SK-N-SH (cell line): ENCODE measurements at regions not wholly inside any gene's neighbourhood (a gene's known extent, or its start where the extent isn't known, plus 50 kb on each side); places are given as distances from the start of the nearest gene placed in this dataset.

Experiments used
- CTCF ChIA-PET: fragments of 300-600, 350-600 bp; formaldehyde crosslinking; extraction: SDS; loops from one replicate; lab custom pipeline; 2021; lab: Yijun Ruan, JAX
- POLR2A ChIA-PET: fragments of 350-600 bp; sonication (Branson Sonifier 250); formaldehyde crosslinking; extraction: SDS; loops from one replicate; lab custom pipeline; 2020; ENCODE audit warnings: antibody characterized with exemption, inconsistent platforms; lab: Yijun Ruan, JAX
- DNase-seq: peaks from one replicate; pipeline ENCODE4 v3.0.0; 2012
- H2AFZ ChIP-seq: fragments of 200-600 bp; sonication (generic); 2 replicates; pipeline ENCODE4 v1.8.1; 2016; ENCODE audit warnings: antibody characterized with exemption, mild to moderate bottlenecking, low read depth
- H3F3A ChIP-seq: fragments of 200-600 bp; sonication (generic); replicated peaks from 2 replicates; pipeline ENCODE3; 2016; ENCODE audit warnings: antibody characterized with exemption, mild to moderate bottlenecking; ENCODE audit not compliant: insufficient read depth
- H3K27ac ChIP-seq, 2 experiments: fragments of 200-500 bp in 1 of 2; fragments of 200-600 bp in 1 of 2; sonication (Bioruptor generic) in 1 of 2; sonication (generic), shearing (Covaris generic) in 1 of 2; 2 replicates each; pipeline versions ENCODE4 v1.5.1 to v1.6.1; 2014 to 2016; ENCODE audit warnings: low read depth in 2 of 2, inconsistent platforms in 1 of 2, low read length in 1 of 2, mild to moderate bottlenecking in 1 of 2, mixed read lengths in 1 of 2
- H3K27me3 ChIP-seq: fragments of 200-600 bp; sonication (generic), shearing (Covaris generic); 2 replicates; pipeline ENCODE4 v1.6.1; 2016; ENCODE audit warnings: mixed run types; ENCODE audit not compliant: insufficient read depth
- H3K36me3 ChIP-seq, 2 experiments: fragments of 200-500 bp in 1 of 2; fragments of 200-600 bp in 1 of 2; sonication (Bioruptor generic) in 1 of 2; sonication (generic) in 1 of 2; replicated peaks in 1 of 2; 2 replicates each; pipeline versions ENCODE3 to v1.5.1; 2014 to 2016; ENCODE audit warnings: low read length in 1 of 2, mild to moderate bottlenecking in 1 of 2; ENCODE audit not compliant: insufficient read depth in 2 of 2, control insufficient read depth in 1 of 2
- H3K4me1 ChIP-seq, 2 experiments: fragments of 200-500 bp in 1 of 2; fragments of 200-600 bp in 1 of 2; sonication (Bioruptor generic) in 1 of 2; sonication (generic), shearing (Covaris generic) in 1 of 2; 2 replicates each; pipeline versions ENCODE4 v1.5.1 to v1.6.1; 2014 to 2016; ENCODE audit warnings: low read depth in 1 of 2, low read length in 1 of 2, mixed run types in 1 of 2; ENCODE audit not compliant: insufficient read depth in 2 of 2, control insufficient read depth in 1 of 2
- H3K4me2 ChIP-seq: fragments of 200-600 bp; sonication (generic), shearing (Covaris generic); 2 replicates; pipeline ENCODE4 v1.6.1; 2017; ENCODE audit warnings: mixed run types
- H3K4me3 ChIP-seq, 2 experiments: fragments of 200-500 bp in 1 of 2; fragments of 200-600 bp in 1 of 2; sonication (Bioruptor generic) in 1 of 2; sonication (generic), shearing (Covaris generic) in 1 of 2; 2 replicates each; pipeline versions ENCODE4 v1.5.1 to v1.8.1; 2014 to 2016; ENCODE audit warnings: low read depth in 2 of 2, inconsistent platforms in 1 of 2, low read length in 1 of 2, mild to moderate bottlenecking in 1 of 2, mixed read lengths in 1 of 2, moderate library complexity in 1 of 2
- H3K79me2 ChIP-seq: fragments of 200-600 bp; sonication (generic); 2 replicates; pipeline ENCODE4 v1.8.1; 2017; ENCODE audit warnings: mild to moderate bottlenecking; ENCODE audit not compliant: insufficient read depth
- H3K9ac ChIP-seq: fragments of 200-600 bp; sonication (generic); 2 replicates; pipeline ENCODE4 v1.6.1; 2017; ENCODE audit warnings: mixed run types
- H3K9me2 ChIP-seq: fragments of 200-600 bp; sonication (generic); 2 replicates; pipeline ENCODE4 v1.6.1; 2017; ENCODE audit warnings: mixed run types
- H3K9me3 ChIP-seq: fragments of 200-600 bp; sonication (generic); 2 replicates; pipeline ENCODE4 v1.6.1; 2017; ENCODE audit warnings: mixed run types, mild to moderate bottlenecking, moderate library complexity
- H4K20me1 ChIP-seq: fragments of 200-600 bp; sonication (generic); 2 replicates; pipeline ENCODE4 v1.6.1; 2017; ENCODE audit warnings: mild to moderate bottlenecking, mixed run types; ENCODE audit not compliant: insufficient read depth
- CHD2 ChIP-seq: fragments of 150-350 bp; IDR thresholded peaks from 2 replicates; pipeline ENCODE4 v1.6.1; 2018; ENCODE audit warnings: low read length; ENCODE audit not compliant: partially characterized antibody
- EP300 ChIP-seq, 2 experiments: IDR thresholded peaks; 2 replicates each; pipeline versions ENCODE4 v1.4.0 to v1.6.1; 2012; ENCODE audit warnings: borderline replicate concordance in 1 of 2, low read depth in 1 of 2, low read length in 1 of 2
- FOSL2 ChIP-seq: IDR thresholded peaks from 2 replicates; pipeline ENCODE4 v1.4.0; 2012; ENCODE audit warnings: low read depth, mild to moderate bottlenecking, moderate library complexity, borderline replicate concordance
- FOXM1 ChIP-seq: IDR thresholded peaks from 2 replicates; pipeline ENCODE4 v1.4.0; 2012; ENCODE audit warnings: low read depth, mild to moderate bottlenecking
- GABPA ChIP-seq: IDR thresholded peaks from 2 replicates; pipeline ENCODE4 v1.4.0; 2012; ENCODE audit warnings: low read depth, mild to moderate bottlenecking
- MEF2A ChIP-seq: IDR thresholded peaks from 2 replicates; pipeline ENCODE4 v1.4.0; 2012; ENCODE audit warnings: low read depth, borderline replicate concordance
- RAD21 ChIP-seq: IDR thresholded peaks from 2 replicates; pipeline ENCODE4 v1.6.1; 2012; ENCODE audit warnings: mild to moderate bottlenecking, low read length
- RFX5 ChIP-seq: IDR thresholded peaks from 2 replicates; pipeline ENCODE4 v1.6.1; 2012; ENCODE audit warnings: mild to moderate bottlenecking, improper control_type of control experiment, low read length
- RXRA ChIP-seq: IDR thresholded peaks from 2 replicates; pipeline ENCODE4 v1.4.0; 2012; ENCODE audit warnings: low read depth, mild to moderate bottlenecking, borderline replicate concordance
- SIN3A ChIP-seq: IDR thresholded peaks from 2 replicates; pipeline ENCODE4 v1.6.1; 2012; ENCODE audit warnings: low read depth, mild to moderate bottlenecking, low read length, moderate library complexity, borderline replicate concordance
- SMC3 ChIP-seq: IDR thresholded peaks from 2 replicates; pipeline ENCODE4 v1.6.1; 2012; ENCODE audit warnings: low read depth, low read length, improper control_type of control experiment
- TCF12 ChIP-seq: IDR thresholded peaks from 2 replicates; pipeline ENCODE4 v1.4.0; 2012
- TEAD4 ChIP-seq: IDR thresholded peaks from 2 replicates; pipeline ENCODE4 v1.4.0; 2012; ENCODE audit warnings: mild to moderate bottlenecking, borderline replicate concordance; ENCODE audit not compliant: insufficient read depth
- YY1 ChIP-seq: IDR thresholded peaks from 2 replicates; pipeline ENCODE4 v1.4.0; 2012; ENCODE audit warnings: low read depth, mild to moderate bottlenecking
- WGBS: methylation state at CpG from one replicate; pipeline ENCODE4 v1.1.6; 2017; ENCODE audit warnings: low lambda C conversion rate; 5-methylcytosine and 5-hydroxymethylcytosine counted together
- TF ChIP-seq, protein P1 (sequence below): IDR thresholded peaks from 2 replicates; pipeline ENCODE4; 2012

DNA sequence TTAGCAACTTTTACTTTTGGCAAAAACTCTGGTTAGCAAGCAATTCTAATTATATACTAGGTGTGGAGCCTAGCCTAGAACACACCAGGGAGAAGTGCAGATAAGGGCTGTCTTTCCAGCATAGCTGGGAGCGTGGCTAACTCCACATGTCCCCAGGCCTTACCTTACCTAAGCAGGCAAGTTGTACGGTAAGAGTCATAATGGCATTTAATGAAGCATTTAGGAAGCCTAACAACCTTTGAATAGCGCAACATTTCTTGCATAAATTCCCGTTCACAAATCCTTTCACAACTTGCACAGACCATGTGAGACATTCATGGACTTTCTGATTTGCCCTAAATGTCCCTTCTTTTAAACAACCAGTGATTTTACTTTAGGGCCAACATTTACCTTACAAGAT is 917.4 kb upstream of the ACO1 start (continued):
- TF ChIP-seq TCF12: no peak

DNA sequence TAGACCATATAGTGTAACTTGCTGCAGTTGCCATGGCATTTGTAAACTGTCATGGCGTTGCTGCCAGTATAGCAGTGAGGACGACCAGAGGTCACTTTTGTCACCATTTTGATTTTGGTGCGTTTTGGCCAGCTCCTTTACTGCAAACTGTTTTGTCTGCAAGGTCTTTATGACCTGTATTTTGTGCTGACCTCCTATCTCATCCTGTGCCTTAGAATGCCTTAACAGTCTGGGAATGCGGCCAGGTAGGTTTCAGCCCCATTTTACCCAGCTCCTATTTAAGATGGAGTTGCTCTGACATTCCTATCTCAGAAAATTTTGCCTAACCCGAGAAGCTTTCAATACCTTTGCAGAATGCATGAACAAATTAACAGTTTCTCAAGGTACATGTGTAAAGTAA is 914.4 kb upstream of the ACO1 start:
- ChIA-PET CTCF (no interaction called here), POLR2A (no interaction called here)
- WGBS: 42% methylated on average over 5 of the region's 5 CpGs
- H3K79me2 ChIP-seq: no peaks in the 10 kb centered on the region
- H3F3A ChIP-seq: no peaks in the 10 kb centered on the region
- no peaks in the 10 kb centered on the region for H4K20me1 ChIP-seq
- TF ChIP-seq RXRA (no peak), SIN3A (no peak), RAD21 (no peak), FOSL2 (no peak), EP300 (IDR thresholded peaks at IDR 0.05; ENCODE audit: borderline replicate concordance in 1 of 2, low read depth in 1 of 2, low read length in 1 of 2) (no peak), SMC3 (no peak), RFX5 (no peak), TCF12 (no peak), CHD2 (no peak), GABPA (no peak), FOXM1 (no peak), MEF2A (no peak), YY1 (no peak), TEAD4 (no peak)
- TF ChIP-seq, protein P1, sequence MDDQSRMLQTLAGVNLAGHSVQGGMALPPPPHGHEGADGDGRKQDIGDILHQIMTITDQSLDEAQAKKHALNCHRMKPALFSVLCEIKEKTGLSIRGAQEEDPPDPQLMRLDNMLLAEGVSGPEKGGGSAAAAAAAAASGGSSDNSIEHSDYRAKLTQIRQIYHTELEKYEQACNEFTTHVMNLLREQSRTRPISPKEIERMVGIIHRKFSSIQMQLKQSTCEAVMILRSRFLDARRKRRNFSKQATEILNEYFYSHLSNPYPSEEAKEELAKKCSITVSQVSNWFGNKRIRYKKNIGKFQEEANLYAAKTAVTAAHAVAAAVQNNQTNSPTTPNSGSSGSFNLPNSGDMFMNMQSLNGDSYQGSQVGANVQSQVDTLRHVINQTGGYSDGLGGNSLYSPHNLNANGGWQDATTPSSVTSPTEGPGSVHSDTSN: no peak
- H2AFZ ChIP-seq: no peak overlapping the region
- H3K9me2 ChIP-seq: no peaks in the 10 kb centered on the region
- H3K4me1 ChIP-seq: no peaks in the 10 kb centered on the region; a peak in 1 of 4 replicates
- H3K4me3 ChIP-seq: no peak overlapping the region
- H3K9me3 ChIP-seq: no peaks in the 10 kb centered on the region
- no peak overlapping the region for H3K4me2 ChIP-seq
- DNase-seq: no peak
- no peak overlapping the region for H3K9ac ChIP-seq
- H3K27ac ChIP-seq: no peak overlapping the region
- H3K27me3 ChIP-seq: no peaks in the 10 kb centered on the region
- no peaks in the 10 kb centered on the region for H3K36me3 ChIP-seq

DNA sequence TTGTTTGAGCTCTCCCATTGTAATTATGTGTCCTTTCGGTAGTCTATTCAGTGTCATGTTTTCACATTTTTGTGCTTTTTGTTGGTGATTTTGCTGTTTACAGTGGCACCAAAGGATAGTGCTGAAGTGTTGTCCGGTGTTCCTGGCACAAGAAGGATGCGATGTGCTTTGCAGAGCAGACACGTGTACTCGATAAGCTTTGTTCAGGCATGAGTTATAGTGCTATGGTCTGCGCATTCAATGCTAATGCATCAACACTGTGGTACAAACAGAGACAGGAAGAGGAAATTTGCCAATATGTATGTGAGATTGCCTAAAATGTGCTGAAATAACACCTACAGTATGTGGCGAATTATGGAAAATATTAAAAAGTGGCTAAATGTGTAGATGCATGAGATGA is 913.4 kb upstream of the ACO1 start:
- Histone ChIP-seq H3K9me3 (no peaks in the 10 kb centered on the region), H3K4me2 (no peak overlapping the region)
- no peak for TF ChIP-seq EP300 (IDR thresholded peaks at IDR 0.05; ENCODE audit: borderline replicate concordance in 1 of 2, low read depth in 1 of 2, low read length in 1 of 2)
- no peak for TF ChIP-seq YY1
- TF ChIP-seq, all 33 proteins: peak for 0
- Histone ChIP-seq H4K20me1 (no peaks in the 10 kb centered on the region), H3K27ac (no peak overlapping the region), H2AFZ (no peak overlapping the region), H3K79me2 (no peaks in the 10 kb centered on the region), H3K4me1 (no peaks in the 10 kb centered on the region; a peak in 1 of 4 replicates), H3K9me2 (no peaks in the 10 kb centered on the region), H3K36me3 (no peaks in the 10 kb centered on the region), H3K27me3 (no peaks in the 10 kb centered on the region), H3K4me3 (no peak overlapping the region), H3F3A (no peaks in the 10 kb centered on the region), H3K9ac (no peak overlapping the region)
- POLR2A ChIA-PET: no interaction called here
- CTCF ChIA-PET: no interaction called here
- no peak for DNase-seq
- 80% methylated on average over 7 of the region's 7 CpGs for WGBS
